ENCODE measurements at regions not wholly inside any gene's neighbourhood (a gene's known extent, or its start where the extent isn't known, plus 50 kb on each side); places are given as distances from the start of the nearest gene placed in this dataset.

GRCh38 chr3:72145506-72146380 is 360.8 kb upstream of the PROK2 start:
- TF ChIP-seq TCF7L2 (IDR thresholded peaks at IDR 0.05; ENCODE audit: low read depth, low read length): no peak
- no peak for TF ChIP-seq CTCF (IDR thresholded peaks at IDR 0.05)
- no peak for TF ChIP-seq SIN3A (IDR thresholded peaks at IDR 0.05; ENCODE audit: borderline replicate concordance, insufficient read depth, low read depth, low read length)
- no peak for TF ChIP-seq POLR2AphosphoS5 (IDR thresholded peaks at IDR 0.05; ENCODE audit: low read depth, low read length)
- no peak for TF ChIP-seq REST (IDR thresholded peaks at IDR 0.05; ENCODE audit: insufficient read depth in 1 of 2, low read depth in 2 of 2, low read length in 1 of 2)
- no peak overlapping the region for H3K27ac ChIP-seq (ENCODE audit: low read length)
- DNase-seq (ENCODE audit: low read depth, low spot score) (no peak), ATAC-seq (no peak)
- in situ Hi-C loops (cut with HindIII; ENCODE audit: low pct_unique_long_range_greater_than_20kb, low sequenced_read_pairs) (no loop called here), intact Hi-C loops (cut with micrococcal nuclease; ENCODE audit: unreplicated experiment) (no loop called here)
- H3K36me3 ChIP-seq (ENCODE audit: control insufficient read depth, insufficient read depth, low read length): no peaks in the 10 kb centered on the region
- ChIA-PET CTCF (no interaction called here), POLR2A (no interaction called here)
- no peak overlapping the region for H3K4me3 ChIP-seq (ENCODE audit: low read depth in 2 of 2, low read length in 2 of 2)
- H3K4me1 ChIP-seq (ENCODE audit: control insufficient read depth, insufficient read depth, low read length): no peaks in the 10 kb centered on the region
- H3K9me3 ChIP-seq (ENCODE audit: control insufficient read depth, insufficient read depth, low read depth, low read length): no peaks in the 10 kb centered on the region
- no TSS peak for BruUV-seq (replicated peaks)
- H3K27me3 ChIP-seq (ENCODE audit: control insufficient read depth, insufficient read depth, low read length): no peaks in the 10 kb centered on the region; the same call in 1 of the 2 replicates

- Histone ChIP-seq H3K4me3 (ENCODE audit: low read depth in 2 of 2, low read length in 2 of 2) (no peak overlapping the region), H3K27me3 (ENCODE audit: control insufficient read depth, insufficient read depth, low read length) (no peaks in the 10 kb centered on the region; the same call in 1 of the 2 replicates), H3K27ac (ENCODE audit: low read length) (no peak overlapping the region), H3K4me1 (ENCODE audit: control insufficient read depth, insufficient read depth, low read length) (no peaks in the 10 kb centered on the region), H3K36me3 (ENCODE audit: control insufficient read depth, insufficient read depth, low read length) (no peaks in the 10 kb centered on the region), H3K9me3 (ENCODE audit: control insufficient read depth, insufficient read depth, low read depth, low read length) (no peaks in the 10 kb centered on the region)
- POLR2A ChIA-PET: no interaction called here
- CTCF ChIA-PET: no interaction called here
- no TSS peak for BruUV-seq (replicated peaks)
- ATAC-seq (no peak), DNase-seq (ENCODE audit: low read depth, low spot score) (no peak)
- intact Hi-C loops (cut with micrococcal nuclease; ENCODE audit: unreplicated experiment): no loop called here
- in situ Hi-C loops (cut with HindIII; ENCODE audit: low pct_unique_long_range_greater_than_20kb, low sequenced_read_pairs): no loop called here
- no peak for TF ChIP-seq CTCF (IDR thresholded peaks at IDR 0.05)
- no peak for TF ChIP-seq SIN3A (IDR thresholded peaks at IDR 0.05; ENCODE audit: borderline replicate concordance, insufficient read depth, low read depth, low read length)
- TF ChIP-seq TCF7L2 (IDR thresholded peaks at IDR 0.05; ENCODE audit: low read depth, low read length): no peak
- no peak for TF ChIP-seq REST (IDR thresholded peaks at IDR 0.05; ENCODE audit: insufficient read depth in 1 of 2, low read depth in 2 of 2, low read length in 1 of 2)
- no peak for TF ChIP-seq POLR2AphosphoS5 (IDR thresholded peaks at IDR 0.05; ENCODE audit: low read depth, low read length)
These were observed 360.0 kb upstream of the PROK2 start for GRCh38 chr3:72144773-72145505.
